ENCODE measurements at regions not wholly inside any gene's neighbourhood (a gene's known extent, or its start where the extent isn't known, plus 50 kb on each side); places are given as distances from the start of the nearest gene placed in this dataset.

GRCh38 chr5:8907168-8907868 is 638.6 kb downstream of the SEMA5A start:
- no peak for TF ChIP-seq CTCF (IDR thresholded peaks at IDR 0.05)
- no peak for TF ChIP-seq EZH2phosphoT487 (IDR thresholded peaks at IDR 0.05)
- no peak for TF ChIP-seq EZH2 (IDR thresholded peaks at IDR 0.05)
